Stimulated activated CD4-positive, alpha-beta T cell treated with anti-CD3 and anti-CD28 coated beads, TNF-alpha, amount 100 ng/mL, for 1 hour (primary cell): ENCODE measurements at regions not wholly inside any gene's neighbourhood (a gene's known extent, or its start where the extent isn't known, plus 50 kb on each side); places are given as distances from the start of the nearest gene placed in this dataset.
"Not testable (repeated sequence)": the region's sequence is repeated elsewhere in the genome, so short reads cannot be mapped to it uniquely, and the experiment has no call there.

ENCODE experiments used
- DNase-seq, 3 donors: peaks; one replicate each; pipeline ENCODE4 v3.0.0-alpha.2; 2020; ENCODE audit warnings: low read depth in 3 of 3, low spot score in 1 of 3

- not testable (repeated sequence) for DNase-seq
These were observed 757.9 kb downstream of the C4orf33 start for GRCh38 chr4:129853685-129854467.

DNA sequence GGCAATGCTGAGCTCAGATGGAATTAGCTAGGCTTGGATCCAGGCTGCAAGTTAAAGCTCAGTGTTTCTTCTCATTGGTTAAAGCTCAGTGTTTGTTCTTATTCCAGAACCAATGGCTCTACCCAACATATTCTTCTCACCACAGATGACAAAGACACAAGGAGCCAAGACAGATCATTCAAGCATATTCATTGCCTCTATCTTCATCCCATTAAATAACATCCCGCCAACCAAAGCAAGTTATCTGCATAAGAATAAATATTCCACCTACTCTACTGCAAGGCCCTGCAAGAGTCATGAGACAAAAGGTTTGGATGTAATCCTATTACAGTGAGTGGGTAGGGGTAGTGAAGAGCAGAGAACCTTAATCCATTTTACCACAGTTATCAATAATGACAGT is 766.5 kb downstream of the C4orf33 start:
- DNase-seq, result no peak

GRCh38 chr4:129863206-129863605 is 767.3 kb downstream of the C4orf33 start:
- no peak for DNase-seq

DNA sequence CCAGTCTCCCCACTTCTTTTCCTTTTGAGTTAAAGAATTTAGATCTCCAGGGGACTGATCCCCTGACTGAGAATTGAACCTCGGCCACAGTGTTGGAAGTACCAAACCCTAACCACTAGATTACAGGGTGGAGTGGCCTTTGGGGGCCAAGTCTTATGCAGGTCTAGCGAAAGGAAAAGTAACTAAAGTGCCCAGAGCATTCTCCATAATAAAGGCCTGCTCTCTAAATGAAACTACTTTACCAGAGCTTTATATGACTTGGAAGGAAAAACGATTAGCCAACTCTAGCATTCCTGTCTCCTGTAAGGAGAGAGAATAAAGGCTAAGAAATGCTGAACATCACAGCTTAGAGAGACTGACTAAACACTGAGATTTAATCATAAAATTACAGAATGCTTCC is 788.0 kb downstream of the C4orf33 start:
- no peak for DNase-seq

DNA sequence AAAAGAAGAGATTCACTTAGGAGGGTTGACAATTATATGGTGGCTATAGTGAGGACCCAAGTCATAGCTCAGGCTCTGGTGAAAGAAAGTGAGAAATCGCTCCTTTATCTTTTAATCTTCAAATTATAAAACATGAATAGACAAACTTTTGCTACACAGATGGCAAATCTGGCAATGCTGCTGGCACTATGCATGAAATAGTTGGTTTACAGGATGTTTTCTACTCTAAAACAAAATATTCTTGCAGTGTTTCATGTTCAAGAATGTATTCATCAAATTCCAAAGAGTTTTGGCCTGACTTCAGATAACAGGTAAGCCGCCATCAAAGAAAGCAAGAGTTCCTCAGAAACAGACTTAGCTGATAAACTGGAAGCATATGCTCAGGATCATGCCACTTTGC is 801.2 kb downstream of the C4orf33 start:
- DNase-seq, result no peak

DNA sequence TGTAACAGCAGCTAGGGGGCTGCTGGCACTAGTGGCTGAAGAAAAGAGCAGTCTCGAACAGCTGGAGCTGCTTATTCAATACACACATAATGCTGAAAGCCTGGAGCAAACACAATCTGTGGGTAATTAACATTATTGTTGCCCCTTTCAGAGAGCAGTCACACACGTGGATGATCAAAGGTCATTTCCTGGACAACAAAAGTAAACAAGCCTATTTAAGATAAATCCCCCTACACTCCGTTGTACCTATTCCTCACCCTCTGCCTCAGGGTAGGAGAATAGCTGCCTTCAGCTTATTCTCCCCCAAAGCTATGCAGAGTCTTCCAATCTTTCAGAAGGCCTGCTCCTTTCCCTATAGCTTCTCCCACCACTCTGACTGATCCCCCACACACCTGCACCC is 803.9 kb downstream of the C4orf33 start:
- no peak for DNase-seq

- no peak for DNase-seq
These were observed 804.5 kb downstream of the C4orf33 start for GRCh38 chr4:129900430-129900953.

- no peak for DNase-seq
These were observed 805.3 kb downstream of the C4orf33 start for GRCh38 chr4:129901205-129901604.

- DNase-seq, result no peak
These were observed 807.9 kb downstream of the C4orf33 start for GRCh38 chr4:129903861-129904260.

DNA sequence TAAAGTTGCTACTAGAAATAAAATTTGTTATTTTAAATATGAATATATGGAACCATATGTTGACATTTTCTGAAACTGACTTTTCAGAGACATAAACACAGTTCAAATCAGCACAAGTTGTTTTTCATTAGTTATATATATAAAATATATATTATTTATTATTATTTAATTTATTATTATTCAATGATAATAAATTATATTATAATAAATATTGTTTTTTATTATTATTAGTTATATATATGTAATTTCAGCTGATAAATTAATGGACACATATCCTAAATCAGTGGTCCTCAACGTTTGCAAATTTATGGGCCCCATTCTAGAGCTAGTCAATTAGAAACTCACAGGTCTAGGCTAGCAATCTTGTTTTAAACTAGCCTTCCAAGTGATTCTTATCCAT is 809.3 kb downstream of the C4orf33 start:
- DNase-seq, result no peak

GRCh38 chr4:129908117-129908516 is 812.2 kb downstream of the C4orf33 start:
- DNase-seq, result no peak

GRCh38 chr4:129916991-129917390 is 821.0 kb downstream of the C4orf33 start:
- no peak for DNase-seq

DNA sequence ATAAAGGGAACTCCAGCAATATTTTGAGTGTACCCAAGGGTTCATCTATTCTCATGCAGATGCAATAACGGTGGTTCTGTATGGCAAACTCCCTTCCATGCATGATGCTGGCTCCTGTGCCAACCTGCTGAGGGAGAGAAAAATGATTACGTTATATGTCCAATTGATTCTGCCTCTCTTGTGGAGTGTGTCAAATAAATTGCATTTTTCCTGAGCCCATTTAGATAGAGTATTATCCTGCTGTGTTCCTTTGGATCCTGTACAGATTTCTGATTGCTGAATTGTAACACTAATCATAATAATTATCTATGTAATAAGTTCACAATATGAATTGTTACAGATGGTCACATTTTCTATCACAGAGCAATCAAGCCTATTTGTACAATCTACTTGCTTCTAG is 821.7 kb downstream of the C4orf33 start:
- no peak for DNase-seq

DNA sequence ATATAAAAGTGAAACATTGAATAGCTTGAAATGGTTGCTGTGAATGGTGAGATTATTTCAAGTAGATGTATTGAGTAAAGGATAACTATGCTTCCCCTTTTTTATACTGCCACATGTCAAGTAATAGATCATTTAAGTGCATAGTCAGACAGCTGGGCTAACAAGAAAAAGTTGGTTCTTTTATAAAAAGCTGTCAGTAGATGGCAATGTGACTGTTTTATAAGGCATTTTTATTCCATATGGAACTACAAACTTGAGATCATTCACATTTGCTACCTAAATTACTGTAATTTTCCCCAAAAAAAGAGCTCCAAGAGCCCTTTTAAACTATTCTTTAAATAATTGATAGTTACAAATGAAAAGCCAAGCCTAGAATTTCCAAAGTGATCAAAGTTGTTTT is 831.0 kb downstream of the C4orf33 start:
- no peak for DNase-seq

- DNase-seq, result no peak
These were observed 833.1 kb downstream of the C4orf33 start for GRCh38 chr4:129929052-129929451.

GRCh38 chr4:129929984-129930383 is 834.0 kb downstream of the C4orf33 start:
- DNase-seq, result no peak

GRCh38 chr4:129950217-129950616 is 854.3 kb downstream of the C4orf33 start:
- DNase-seq, result no peak

DNA sequence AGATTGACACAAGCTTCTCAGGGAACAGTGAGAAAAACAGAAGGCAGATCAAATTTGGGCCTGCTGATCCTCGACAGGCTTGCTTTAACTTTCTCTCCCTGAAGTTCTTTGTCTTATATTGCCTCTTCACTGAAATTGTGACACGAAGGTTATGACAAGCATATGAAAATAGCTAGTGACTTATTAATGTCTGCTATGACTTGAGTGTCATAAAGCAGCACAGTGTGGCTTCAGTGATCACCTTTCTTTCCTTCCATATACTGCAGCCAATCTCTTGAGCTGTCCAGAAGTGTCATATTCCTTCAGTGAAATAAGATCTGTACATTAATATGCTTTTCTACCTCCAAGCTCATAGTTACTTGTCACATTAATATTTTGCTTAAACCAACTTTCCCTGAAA is 870.2 kb downstream of the C4orf33 start:
- DNase-seq, result no peak

- no peak for DNase-seq
These were observed 872.4 kb downstream of the C4orf33 start for GRCh38 chr4:129968366-129968765.

- DNase-seq, result no peak
These were observed 872.8 kb downstream of the C4orf33 start for GRCh38 chr4:129968778-129969177.

DNA sequence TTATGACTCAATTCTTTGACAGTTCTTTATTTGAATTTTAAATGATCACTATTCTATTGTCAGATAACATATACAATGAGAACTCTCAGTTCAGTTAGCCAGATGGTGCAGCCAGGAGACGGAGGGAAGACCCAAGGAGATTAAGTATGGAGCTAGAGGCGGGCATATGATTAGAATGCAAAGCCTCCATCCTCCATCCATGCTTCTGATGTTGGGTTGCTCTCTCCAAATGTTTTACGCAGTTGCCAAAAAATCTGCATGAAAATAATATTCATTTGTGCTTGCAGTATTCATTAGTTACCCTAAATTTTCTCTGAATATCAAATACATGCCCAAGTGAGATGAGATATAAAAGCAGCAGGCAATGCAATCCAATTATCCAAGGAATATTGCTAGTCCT is 874.8 kb downstream of the C4orf33 start:
- no peak for DNase-seq

- no peak for DNase-seq
These were observed 875.5 kb downstream of the C4orf33 start for GRCh38 chr4:129971419-129971818.

DNA sequence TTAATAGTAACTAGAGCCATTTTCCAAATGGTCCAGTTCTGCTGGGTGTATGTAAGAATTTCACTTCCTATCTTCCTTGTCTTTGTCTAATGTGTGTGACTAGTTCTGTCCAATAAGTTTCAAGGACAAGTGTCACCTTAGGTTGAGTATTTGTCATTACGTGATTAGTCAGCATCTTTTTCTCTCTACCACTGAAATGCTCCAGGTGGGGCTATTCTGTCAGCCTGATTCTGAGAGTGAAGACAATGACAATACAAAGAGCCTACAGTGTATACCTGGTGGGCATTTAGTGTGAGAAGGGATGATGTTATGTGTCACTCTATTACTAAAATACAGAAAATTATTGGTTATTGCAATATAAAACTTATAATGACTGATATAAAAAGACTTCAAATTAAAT is 876.3 kb downstream of the C4orf33 start:
- no peak for DNase-seq
